Keratinocyte (primary cell): ENCODE measurements at regions not wholly inside any gene's neighbourhood (a gene's known extent, or its start where the extent isn't known, plus 50 kb on each side); places are given as distances from the start of the nearest gene placed in this dataset.

ENCODE experiments used
- CTCF ChIP-seq, 3 experiments: IDR thresholded peaks in 1 of 3; conservative IDR thresholded peaks in 1 of 3; optimal IDR thresholded peaks in 1 of 3; 2 replicates in 2 of 3; 3 replicates in 1 of 3; pipeline versions ENCODE3 to v1.5.1; 2011; ENCODE audit warnings: low read length in 3 of 3, mild to moderate bottlenecking in 3 of 3, moderate library complexity in 2 of 3, control low read depth in 1 of 3, inconsistent platforms in 1 of 3; ENCODE audit not compliant: insufficient read depth in 2 of 3; ENCODE audit errors: extremely low read depth in 1 of 3
- EZH2 ChIP-seq: IDR thresholded peaks from one replicate; pipeline ENCODE4 v1.6.1; 2012; ENCODE audit warnings: inconsistent platforms, mild to moderate bottlenecking, low read length, moderate library complexity

GRCh38 chr5:125972706-125973105 lies 450.5 kb upstream of the GRAMD2B start:
- TF ChIP-seq CTCF (optimal IDR thresholded peaks at IDR 0.05 in 1 of 3, IDR thresholded peaks at IDR 0.05 in 1 of 3, conservative IDR thresholded peaks at IDR 0.05 in 1 of 3; ENCODE audit: extremely low read depth in 1 of 3, insufficient read depth in 2 of 3, low read length in 3 of 3) (no peak), EZH2 (no peak)
